RPMI7951 (cell line): ENCODE measurements at regions not wholly inside any gene's neighbourhood (a gene's known extent, or its start where the extent isn't known, plus 50 kb on each side); places are given as distances from the start of the nearest gene placed in this dataset.
"Not testable (repeated sequence)": the region's sequence is repeated elsewhere in the genome, so short reads cannot be mapped to it uniquely, and the experiment has no call there.

Source experiments
- DNase-seq: peaks from one replicate; pipeline ENCODE4 v3.0.0-alpha.2; 2012; ENCODE audit warnings: low read depth

GRCh38 chr14:105581551-105582341, 55.4 kb downstream of the TMEM121 start:
- DNase-seq: no peak

GRCh38 chr14:105582639-105583038, 56.3 kb downstream of the TMEM121 start:
- DNase-seq: no peak

- DNase-seq: not testable (repeated sequence)
Observed at GRCh38 chr14:105583914-105584313, 57.5 kb downstream of the TMEM121 start.

GRCh38 chr14:105585290-105585689, 58.9 kb downstream of the TMEM121 start:
- DNase-seq: not testable (repeated sequence)

GRCh38 chr14:105585722-105586121, 59.3 kb downstream of the TMEM121 start:
- DNase-seq: not testable (repeated sequence)

GRCh38 chr14:105586144-105586872, 59.9 kb downstream of the TMEM121 start:
- DNase-seq: not testable (repeated sequence)

GRCh38 chr14:105587034-105587433, 60.7 kb downstream of the TMEM121 start:
- DNase-seq: not testable (repeated sequence)

- not testable (repeated sequence) for DNase-seq
Observed at GRCh38 chr14:105587482-105588235, 61.3 kb downstream of the TMEM121 start.

GRCh38 chr14:105588236-105588860, 62.0 kb downstream of the TMEM121 start:
- no peak for DNase-seq

- DNase-seq: no peak
Observed at GRCh38 chr14:105589161-105589925, 63.0 kb downstream of the TMEM121 start.

GRCh38 chr14:105589926-105590185, 63.5 kb downstream of the TMEM121 start:
- DNase-seq: not testable (repeated sequence)

- no peak for DNase-seq
Observed at GRCh38 chr14:105591052-105591451, 64.7 kb downstream of the TMEM121 start.

- DNase-seq: not testable (repeated sequence)
Observed at GRCh38 chr14:105591792-105592341, 65.5 kb downstream of the TMEM121 start.

GRCh38 chr14:105592646-105593045, 66.3 kb downstream of the TMEM121 start:
- DNase-seq: not testable (repeated sequence)

GRCh38 chr14:105595346-105595745, 69.0 kb downstream of the TMEM121 start:
- not testable (repeated sequence) for DNase-seq

- not testable (repeated sequence) for DNase-seq
Observed at GRCh38 chr14:105596374-105596773, 70.0 kb downstream of the TMEM121 start.

GRCh38 chr14:105598040-105598763, 71.8 kb downstream of the TMEM121 start:
- not testable (repeated sequence) for DNase-seq

- DNase-seq: not testable (repeated sequence)
Observed at GRCh38 chr14:105598925-105599586, 72.7 kb downstream of the TMEM121 start.

- DNase-seq: not testable (repeated sequence)
Observed at GRCh38 chr14:105600195-105600938, 74.0 kb downstream of the TMEM121 start.
